ENCODE measurements at regions not wholly inside any gene's neighbourhood (a gene's known extent, or its start where the extent isn't known, plus 50 kb on each side); places are given as distances from the start of the nearest gene placed in this dataset.

DNA sequence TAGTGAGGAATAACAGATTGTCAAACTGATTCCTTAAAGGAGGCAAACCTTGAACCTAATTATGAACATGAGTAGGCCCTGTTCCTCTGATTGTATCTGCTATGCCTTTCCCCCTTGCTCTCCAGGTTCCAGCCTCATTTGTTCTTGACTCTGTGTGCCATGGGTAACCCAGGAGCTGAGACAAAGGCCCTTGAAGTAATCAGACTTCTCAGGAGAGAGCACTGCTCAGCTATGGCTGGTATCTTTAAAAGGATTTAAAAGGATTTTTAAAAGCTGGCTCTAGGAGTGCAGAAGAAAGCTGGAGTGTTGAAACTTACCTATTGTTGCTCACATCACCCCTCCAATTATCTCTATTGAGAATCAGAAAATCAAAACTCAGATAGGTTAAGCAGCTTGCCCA is 1565.5 kb upstream of the AGA start:
- no peak for TF ChIP-seq MAFK (IDR thresholded peaks at IDR 0.05; ENCODE audit: low read depth, low read length)
- TF ChIP-seq, protein P1, sequence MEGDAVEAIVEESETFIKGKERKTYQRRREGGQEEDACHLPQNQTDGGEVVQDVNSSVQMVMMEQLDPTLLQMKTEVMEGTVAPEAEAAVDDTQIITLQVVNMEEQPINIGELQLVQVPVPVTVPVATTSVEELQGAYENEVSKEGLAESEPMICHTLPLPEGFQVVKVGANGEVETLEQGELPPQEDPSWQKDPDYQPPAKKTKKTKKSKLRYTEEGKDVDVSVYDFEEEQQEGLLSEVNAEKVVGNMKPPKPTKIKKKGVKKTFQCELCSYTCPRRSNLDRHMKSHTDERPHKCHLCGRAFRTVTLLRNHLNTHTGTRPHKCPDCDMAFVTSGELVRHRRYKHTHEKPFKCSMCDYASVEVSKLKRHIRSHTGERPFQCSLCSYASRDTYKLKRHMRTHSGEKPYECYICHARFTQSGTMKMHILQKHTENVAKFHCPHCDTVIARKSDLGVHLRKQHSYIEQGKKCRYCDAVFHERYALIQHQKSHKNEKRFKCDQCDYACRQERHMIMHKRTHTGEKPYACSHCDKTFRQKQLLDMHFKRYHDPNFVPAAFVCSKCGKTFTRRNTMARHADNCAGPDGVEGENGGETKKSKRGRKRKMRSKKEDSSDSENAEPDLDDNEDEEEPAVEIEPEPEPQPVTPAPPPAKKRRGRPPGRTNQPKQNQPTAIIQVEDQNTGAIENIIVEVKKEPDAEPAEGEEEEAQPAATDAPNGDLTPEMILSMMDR (conservative IDR thresholded peaks at IDR 0.05; ENCODE audit: low read depth, low read length), result no peak
- TF ChIP-seq SMC3 (IDR thresholded peaks at IDR 0.05; ENCODE audit: low read depth, low read length), result no peak
- no peak for TF ChIP-seq RFX5 (IDR thresholded peaks at IDR 0.05; ENCODE audit: low read depth, low read length)
- TF ChIP-seq, protein P2, sequence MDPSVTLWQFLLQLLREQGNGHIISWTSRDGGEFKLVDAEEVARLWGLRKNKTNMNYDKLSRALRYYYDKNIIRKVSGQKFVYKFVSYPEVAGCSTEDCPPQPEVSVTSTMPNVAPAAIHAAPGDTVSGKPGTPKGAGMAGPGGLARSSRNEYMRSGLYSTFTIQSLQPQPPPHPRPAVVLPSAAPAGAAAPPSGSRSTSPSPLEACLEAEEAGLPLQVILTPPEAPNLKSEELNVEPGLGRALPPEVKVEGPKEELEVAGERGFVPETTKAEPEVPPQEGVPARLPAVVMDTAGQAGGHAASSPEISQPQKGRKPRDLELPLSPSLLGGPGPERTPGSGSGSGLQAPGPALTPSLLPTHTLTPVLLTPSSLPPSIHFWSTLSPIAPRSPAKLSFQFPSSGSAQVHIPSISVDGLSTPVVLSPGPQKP (IDR thresholded peaks at IDR 0.05; ENCODE audit: borderline replicate concordance, low read depth, low read length), result no peak

Measured in IMR-90 (cell line).